IPS DF 4.7 (cell line): ENCODE measurements at regions not wholly inside any gene's neighbourhood (a gene's known extent, or its start where the extent isn't known, plus 50 kb on each side); places are given as distances from the start of the nearest gene placed in this dataset.
A peak's percentile ranks its signal among the peaks of the same experiment; 100 is the strongest.

Experiments used
- DNase-seq: peaks from one replicate; pipeline ENCODE4 v3.0.0-alpha.2; 2013; ENCODE audit warnings: low spot score; ENCODE audit errors: extremely low read depth

- no peak for DNase-seq
Measured at GRCh38 chr9:89234205-89235067, 55.8 kb upstream of the SHC3 start.

GRCh38 chr9:89236955-89237573 is 58.4 kb upstream of the SHC3 start:
- DNase-seq = no peak

GRCh38 chr9:89238424-89238823 is 59.8 kb upstream of the SHC3 start:
- no peak for DNase-seq

GRCh38 chr9:89243296-89244061 is 64.9 kb upstream of the SHC3 start:
- DNase-seq = no peak

GRCh38 chr9:89246840-89247239 is 64.2 kb upstream of the CKS2 start:
- DNase-seq = no peak

- peak; percentile 33 for DNase-seq
Measured at GRCh38 chr9:89247431-89248353, 63.3 kb upstream of the CKS2 start.

- no peak for DNase-seq
Measured at GRCh38 chr9:89249001-89249400, 62.0 kb upstream of the CKS2 start.

- DNase-seq = no peak
Measured at GRCh38 chr9:89252651-89253267, 58.2 kb upstream of the CKS2 start.

- DNase-seq = no peak
Measured at GRCh38 chr9:89254058-89254772, 56.8 kb upstream of the CKS2 start.

GRCh38 chr9:89254773-89255125 is 56.2 kb upstream of the CKS2 start:
- no peak for DNase-seq

- DNase-seq = no peak
Measured at GRCh38 chr9:89256225-89256624, 54.8 kb upstream of the CKS2 start.

GRCh38 chr9:89256642-89257041 is 54.4 kb upstream of the CKS2 start:
- DNase-seq = no peak

- DNase-seq = no peak
Measured at GRCh38 chr9:89260525-89260924, 50.5 kb upstream of the CKS2 start.
